ENCODE measurements at regions not wholly inside any gene's neighbourhood (a gene's known extent, or its start where the extent isn't known, plus 50 kb on each side); places are given as distances from the start of the nearest gene placed in this dataset.
A peak's percentile ranks its signal among the peaks of the same experiment; 100 is the strongest.

DNA sequence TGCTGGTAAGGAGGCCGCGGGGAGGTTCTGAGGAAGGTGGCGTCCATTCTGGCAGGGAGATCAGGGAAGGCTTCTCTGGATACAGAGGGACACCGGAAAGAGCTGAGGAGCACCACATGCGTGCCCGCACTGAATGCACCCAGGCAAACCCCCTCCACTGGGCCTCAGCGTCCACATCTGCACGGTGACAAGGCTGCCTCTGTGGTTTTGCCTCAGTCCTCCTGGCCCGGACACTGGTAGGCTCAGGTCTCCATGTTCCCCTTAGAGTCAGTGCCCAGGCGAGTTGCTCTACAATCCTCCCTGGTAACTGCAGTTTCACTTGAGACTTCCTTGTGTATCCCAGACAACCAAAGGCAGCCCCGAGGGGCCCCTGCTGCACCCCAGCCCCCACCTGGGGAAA is 173.3 kb downstream of the MELK start:
- Histone ChIP-seq H3K9me3 (replicated peaks) (no peaks in the 10 kb centered on the region), H3K36me3 (no peaks in the 10 kb centered on the region), H3K4me1 (no peaks in the 10 kb centered on the region), H3K27me3 (ENCODE audit: low read depth) (peaks cover 99% of the 10 kb centered on the region), H3K4me3 (no peak overlapping the region), H3K27ac (replicated peaks) (no peak overlapping the region)
- DNase-seq: no peak
- TF ChIP-seq, protein P1, sequence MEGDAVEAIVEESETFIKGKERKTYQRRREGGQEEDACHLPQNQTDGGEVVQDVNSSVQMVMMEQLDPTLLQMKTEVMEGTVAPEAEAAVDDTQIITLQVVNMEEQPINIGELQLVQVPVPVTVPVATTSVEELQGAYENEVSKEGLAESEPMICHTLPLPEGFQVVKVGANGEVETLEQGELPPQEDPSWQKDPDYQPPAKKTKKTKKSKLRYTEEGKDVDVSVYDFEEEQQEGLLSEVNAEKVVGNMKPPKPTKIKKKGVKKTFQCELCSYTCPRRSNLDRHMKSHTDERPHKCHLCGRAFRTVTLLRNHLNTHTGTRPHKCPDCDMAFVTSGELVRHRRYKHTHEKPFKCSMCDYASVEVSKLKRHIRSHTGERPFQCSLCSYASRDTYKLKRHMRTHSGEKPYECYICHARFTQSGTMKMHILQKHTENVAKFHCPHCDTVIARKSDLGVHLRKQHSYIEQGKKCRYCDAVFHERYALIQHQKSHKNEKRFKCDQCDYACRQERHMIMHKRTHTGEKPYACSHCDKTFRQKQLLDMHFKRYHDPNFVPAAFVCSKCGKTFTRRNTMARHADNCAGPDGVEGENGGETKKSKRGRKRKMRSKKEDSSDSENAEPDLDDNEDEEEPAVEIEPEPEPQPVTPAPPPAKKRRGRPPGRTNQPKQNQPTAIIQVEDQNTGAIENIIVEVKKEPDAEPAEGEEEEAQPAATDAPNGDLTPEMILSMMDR (IDR thresholded peaks at IDR 0.05; ENCODE audit: borderline replicate concordance): no peak
- intact Hi-C loops (cut with micrococcal nuclease): no loop called here

DNA sequence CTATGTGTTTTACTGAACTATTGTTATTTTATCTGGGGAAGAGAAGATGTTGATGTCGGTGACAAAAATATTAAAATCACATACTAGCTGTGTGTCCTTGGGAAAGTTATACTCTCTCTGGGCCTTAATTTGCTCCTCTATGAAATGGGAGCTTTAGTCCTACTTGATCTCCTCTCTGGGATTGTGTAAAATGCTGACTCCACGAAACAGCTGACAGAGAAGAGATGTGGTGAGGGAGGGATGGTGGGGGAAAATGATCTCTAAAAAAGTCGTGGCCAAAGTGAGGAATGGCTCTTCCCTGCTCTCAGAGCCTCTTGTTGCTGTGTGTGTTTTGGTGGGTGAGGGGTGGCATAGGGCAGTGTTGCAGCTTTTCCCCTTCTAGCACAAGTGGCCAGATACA is 173.7 kb downstream of the MELK start:
- H3K27me3 ChIP-seq (ENCODE audit: low read depth): peaks cover 99% of the 10 kb centered on the region
- intact Hi-C loops (cut with micrococcal nuclease): no loop called here
- H3K9me3 ChIP-seq (replicated peaks): no peaks in the 10 kb centered on the region

DNA sequence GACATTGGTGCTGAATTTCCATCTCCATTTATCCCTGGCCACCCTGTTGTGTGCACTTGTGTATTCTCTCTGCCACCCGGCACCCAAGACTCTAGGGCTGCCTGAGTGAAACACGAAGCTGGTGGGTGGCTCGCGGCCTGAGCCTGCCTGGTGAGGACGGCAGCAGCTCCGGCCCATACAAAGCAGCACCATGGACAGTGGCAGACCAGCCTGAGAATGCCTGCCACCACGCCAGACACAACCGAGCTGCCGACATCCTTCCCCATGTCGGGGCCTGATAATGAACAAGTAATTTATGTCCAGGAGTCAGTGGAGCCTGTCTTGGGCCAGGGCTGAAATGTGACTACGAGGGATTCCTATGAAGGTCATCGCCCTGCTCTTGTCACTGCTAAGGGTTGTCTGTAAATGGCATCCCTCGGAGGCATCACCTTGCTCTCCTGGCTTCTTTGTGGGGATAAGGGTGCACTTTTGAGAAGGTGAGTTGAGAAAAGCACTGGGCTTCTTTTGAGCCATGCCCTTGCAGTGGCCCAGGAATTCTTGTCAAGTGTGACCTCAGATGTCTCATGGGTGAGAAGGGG is 175.7 kb downstream of the MELK start:
- peak; percentile 19 for DNase-seq
- H3K9me3 ChIP-seq (replicated peaks): no peaks in the 10 kb centered on the region
- no peak overlapping the region for H3K27ac ChIP-seq (replicated peaks)
- TF ChIP-seq, protein P1 (IDR thresholded peaks at IDR 0.05; ENCODE audit: borderline replicate concordance): no peak
- H3K36me3 ChIP-seq: no peaks in the 10 kb centered on the region
- no peak overlapping the region for H3K4me3 ChIP-seq
- no peaks in the 10 kb centered on the region for H3K4me1 ChIP-seq
- intact Hi-C loops (cut with micrococcal nuclease): no loop called here
- peaks cover 99% of the 10 kb centered on the region for H3K27me3 ChIP-seq (ENCODE audit: low read depth)

More for the DNA sequence above, 173.7 kb downstream of the MELK start:
- Histone ChIP-seq H3K27ac (replicated peaks) (no peak overlapping the region), H3K4me3 (no peak overlapping the region), H3K36me3 (no peaks in the 10 kb centered on the region), H3K4me1 (no peaks in the 10 kb centered on the region)
- TF ChIP-seq, protein P1 (IDR thresholded peaks at IDR 0.05; ENCODE audit: borderline replicate concordance): no peak
- DNase-seq: no peak

DNA sequence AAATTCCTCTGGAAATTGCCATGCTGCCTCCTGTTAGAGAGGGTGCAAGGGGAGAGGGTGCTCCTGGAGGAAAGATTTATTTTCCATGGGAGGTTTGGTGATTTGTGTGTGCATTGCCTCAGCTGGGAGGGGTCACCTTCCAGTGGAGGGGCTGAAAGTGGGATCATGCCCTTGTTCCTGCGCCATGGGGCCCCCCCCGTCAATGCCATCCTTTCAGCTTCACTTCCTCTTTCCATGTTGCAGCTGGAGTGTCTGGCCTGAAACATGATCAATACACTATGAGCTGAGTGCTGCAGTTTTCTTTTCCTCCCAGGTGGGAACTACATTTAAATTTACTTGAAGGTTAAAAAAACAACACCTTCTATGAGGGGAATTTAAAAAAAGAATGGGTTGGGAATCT is 176.8 kb downstream of the MELK start:
- no peaks in the 10 kb centered on the region for H3K4me1 ChIP-seq
- H3K4me3 ChIP-seq: no peak overlapping the region
- intact Hi-C loops (cut with micrococcal nuclease): no loop called here
- no peaks in the 10 kb centered on the region for H3K9me3 ChIP-seq (replicated peaks)
- DNase-seq: no peak
- H3K27me3 ChIP-seq (ENCODE audit: low read depth): peaks cover 100% of the 10 kb centered on the region
- no peak overlapping the region for H3K27ac ChIP-seq (replicated peaks)
- H3K36me3 ChIP-seq: no peaks in the 10 kb centered on the region
- TF ChIP-seq, protein P1 (IDR thresholded peaks at IDR 0.05; ENCODE audit: borderline replicate concordance): no peak

DNA sequence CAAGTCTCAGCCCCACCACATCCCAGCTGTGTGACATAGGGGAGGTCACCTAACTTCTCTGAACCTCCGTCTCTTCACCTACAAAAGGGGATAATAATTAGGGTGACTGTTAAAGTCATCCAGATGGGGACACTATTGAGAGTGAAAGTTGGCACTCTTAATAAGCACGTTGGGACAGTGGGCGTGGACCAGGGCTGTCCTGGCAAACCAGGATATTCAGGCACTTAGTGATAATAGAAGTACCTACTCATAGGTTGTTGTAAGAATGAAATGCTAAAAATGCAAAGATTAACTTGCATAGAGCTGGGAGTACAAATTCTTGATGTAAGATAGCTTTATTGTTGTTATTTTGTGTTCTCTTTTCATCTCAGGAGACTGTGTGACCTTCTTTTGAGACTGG is 177.9 kb downstream of the MELK start:
- Histone ChIP-seq H3K27ac (replicated peaks) (no peak overlapping the region), H3K36me3 (no peaks in the 10 kb centered on the region), H3K9me3 (replicated peaks) (no peaks in the 10 kb centered on the region), H3K4me3 (no peak overlapping the region), H3K4me1 (no peaks in the 10 kb centered on the region), H3K27me3 (ENCODE audit: low read depth) (peaks cover 100% of the 10 kb centered on the region)
- DNase-seq: no peak
- intact Hi-C loops (cut with micrococcal nuclease): no loop called here
- TF ChIP-seq, protein P1 (IDR thresholded peaks at IDR 0.05; ENCODE audit: borderline replicate concordance): no peak

Measured in left ventricle myocardium inferior (tissue), 1 donor.